NCI-H2171 treated with DMSO at 0.1 percent for 48 hours (cell line): ENCODE measurements at regions not wholly inside any gene's neighbourhood (a gene's known extent, or its start where the extent isn't known, plus 50 kb on each side); places are given as distances from the start of the nearest gene placed in this dataset.
A peak's percentile ranks its signal among the peaks of the same experiment; 100 is the strongest.

Source experiments
- DNase-seq: peaks from one replicate; lab custom pipeline; 2025; lab: John Stamatoyannopoulos, UW

- no peak for DNase-seq
Measured at GRCh38 chr18:39909706-39910105, 2045.3 kb upstream of the PIK3C3 start.

GRCh38 chr18:39886136-39886535, 2068.9 kb upstream of the PIK3C3 start:
- DNase-seq: no peak

GRCh38 chr18:39872651-39873050, 2082.4 kb upstream of the PIK3C3 start:
- DNase-seq: peak; percentile 13

- DNase-seq: no peak
Measured at GRCh38 chr18:39871961-39872360, 2083.1 kb upstream of the PIK3C3 start.

GRCh38 chr18:39870591-39870990, 2084.4 kb upstream of the PIK3C3 start:
- no peak for DNase-seq

- no peak for DNase-seq
Measured at GRCh38 chr18:39863916-39864315, 2091.1 kb upstream of the PIK3C3 start.

- DNase-seq: no peak
Measured at GRCh38 chr18:39862341-39862740, 2092.7 kb upstream of the PIK3C3 start.

GRCh38 chr18:39854291-39854690, 2100.7 kb upstream of the PIK3C3 start:
- no peak for DNase-seq

- no peak for DNase-seq
Measured at GRCh38 chr18:39846265-39846664, 2108.8 kb upstream of the PIK3C3 start.

GRCh38 chr18:39845631-39846030, 2109.4 kb upstream of the PIK3C3 start:
- DNase-seq: no peak

GRCh38 chr18:39845106-39845505, 2109.9 kb upstream of the PIK3C3 start:
- no peak for DNase-seq

- no peak for DNase-seq
Measured at GRCh38 chr18:39843546-39843945, 2111.5 kb upstream of the PIK3C3 start.

GRCh38 chr18:39842366-39842914, 2112.6 kb upstream of the PIK3C3 start:
- no peak for DNase-seq

GRCh38 chr18:39841482-39842365, 2113.3 kb upstream of the PIK3C3 start:
- peak; percentile 79 for DNase-seq

- DNase-seq: peak; percentile 11
Measured at GRCh38 chr18:39840856-39841481, 2114.1 kb upstream of the PIK3C3 start.

GRCh38 chr18:39840406-39840805, 2114.6 kb upstream of the PIK3C3 start:
- DNase-seq: peak; percentile 33

GRCh38 chr18:39839782-39840181, 2115.3 kb upstream of the PIK3C3 start:
- DNase-seq: no peak

- no peak for DNase-seq
Measured at GRCh38 chr18:39838831-39839230, 2116.2 kb upstream of the PIK3C3 start.

- no peak for DNase-seq
Measured at GRCh38 chr18:39835303-39836030, 2119.6 kb upstream of the PIK3C3 start.

GRCh38 chr18:39834636-39835035, 2120.4 kb upstream of the PIK3C3 start:
- DNase-seq: no peak

GRCh38 chr18:39825485-39826150, 2129.4 kb upstream of the PIK3C3 start:
- no peak for DNase-seq

- peak; percentile 31 for DNase-seq
Measured at GRCh38 chr18:39806525-39806924, 2148.5 kb upstream of the PIK3C3 start.
